CD4-positive, alpha-beta T cell treated with Interferon gamma for 1 hour (primary cell): ENCODE measurements at regions not wholly inside any gene's neighbourhood (a gene's known extent, or its start where the extent isn't known, plus 50 kb on each side); places are given as distances from the start of the nearest gene placed in this dataset.
"Not testable (repeated sequence)": the region's sequence is repeated elsewhere in the genome, so short reads cannot be mapped to it uniquely, and the experiment has no call there.

Source experiments
- DNase-seq: peaks from one replicate; pipeline ENCODE4 v3.0.0-alpha.2; 2020

GRCh38 chr5:82886911-82887310, 190.3 kb downstream of the TMEM167A start:
- no peak for DNase-seq

GRCh38 chr5:82885627-82886389, 191.4 kb downstream of the TMEM167A start:
- no peak for DNase-seq

GRCh38 chr5:82884821-82885471, 192.2 kb downstream of the TMEM167A start:
- DNase-seq = no peak

DNA sequence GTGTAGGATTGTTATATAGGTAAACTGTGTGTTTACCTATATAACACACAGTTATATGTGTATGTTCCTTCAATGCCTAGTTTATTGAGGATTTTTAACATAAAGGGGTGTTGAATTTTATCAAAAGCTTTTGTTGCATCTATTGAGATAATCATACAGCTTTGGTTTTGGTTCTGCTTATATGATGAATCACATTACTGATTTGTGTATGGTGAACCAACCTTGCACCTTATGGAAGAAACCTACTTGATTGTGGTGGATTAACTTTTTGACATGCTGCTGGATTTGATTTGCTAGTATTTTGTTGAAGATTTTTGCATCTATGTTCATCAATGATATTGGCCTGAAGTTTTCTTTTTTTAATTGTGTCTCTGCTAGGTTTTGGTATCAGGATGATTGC, 194.9 kb downstream of the TMEM167A start:
- DNase-seq = no peak

DNA sequence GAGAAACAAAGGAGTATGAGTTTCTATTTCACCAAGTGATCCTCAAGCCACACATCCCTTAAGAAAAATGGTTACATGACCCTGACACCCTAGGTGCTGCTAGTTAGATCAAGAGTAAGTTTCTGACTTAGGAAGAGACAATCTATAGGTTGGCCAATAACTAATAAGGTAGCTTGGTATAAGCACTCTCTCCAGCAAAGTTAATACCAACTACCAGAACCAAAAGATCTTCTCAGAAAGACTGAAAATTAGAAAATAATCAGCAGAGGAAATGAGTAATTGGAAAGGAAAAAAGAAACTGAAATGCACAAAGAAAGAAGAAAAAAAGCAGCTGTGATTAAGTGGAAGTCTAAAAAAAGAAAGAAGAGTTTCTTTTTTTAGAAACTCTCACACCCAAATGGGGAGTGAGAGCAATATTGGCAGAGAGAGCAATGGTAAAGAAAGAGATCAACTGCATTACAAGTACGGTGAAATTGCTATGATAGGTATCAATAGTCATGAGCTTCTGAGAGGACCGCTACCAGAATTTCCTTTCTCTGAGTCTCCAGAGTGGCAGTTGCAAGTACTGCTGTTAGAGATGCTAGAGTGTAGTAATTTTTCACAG, 195.5 kb downstream of the TMEM167A start:
- no peak for DNase-seq

DNA sequence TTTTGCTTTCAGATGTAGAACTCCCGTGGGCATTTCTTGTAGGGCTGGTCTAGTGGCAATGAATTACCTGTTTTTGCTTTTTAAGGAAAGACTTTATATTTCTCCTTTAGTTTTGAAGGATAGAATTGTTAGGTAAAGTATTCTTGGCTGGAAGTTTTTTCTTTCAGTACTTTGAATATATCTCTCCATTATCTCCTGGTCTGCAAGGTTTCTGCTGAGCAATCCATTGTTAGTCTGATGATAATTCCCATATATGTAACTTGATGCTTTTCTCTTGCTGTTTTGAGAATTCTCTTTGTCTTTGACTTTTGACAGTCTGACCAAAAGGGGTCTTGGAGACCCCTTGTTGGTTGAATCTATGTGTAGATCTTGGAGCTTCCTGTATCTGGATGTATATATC, 198.1 kb downstream of the TMEM167A start:
- no peak for DNase-seq

DNA sequence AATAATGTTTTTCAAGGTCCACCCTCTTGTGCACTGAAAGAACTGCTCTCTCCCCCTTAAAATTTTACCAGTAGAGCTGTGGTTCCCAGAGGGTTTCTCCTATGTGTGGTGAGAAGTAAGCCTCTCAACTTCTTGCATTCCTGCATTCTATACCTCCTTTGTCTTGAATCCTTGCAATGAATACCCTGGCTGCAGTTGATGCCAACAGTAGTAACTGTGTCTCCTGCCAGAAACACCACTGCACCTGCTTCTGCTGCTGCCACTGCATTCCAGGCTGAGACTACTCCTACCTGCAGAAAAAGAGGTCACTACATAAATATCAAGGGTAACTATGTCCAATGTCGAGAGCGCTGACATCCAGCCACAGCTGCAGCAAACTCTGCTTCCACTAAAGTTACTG, 203.7 kb downstream of the TMEM167A start:
- no peak for DNase-seq

GRCh38 chr5:82872321-82873288, 204.6 kb downstream of the TMEM167A start:
- DNase-seq = not testable (repeated sequence)

- no peak for DNase-seq
Measured at GRCh38 chr5:82865625-82866024, 211.6 kb downstream of the TMEM167A start.

- DNase-seq = no peak
Measured at GRCh38 chr5:82863266-82863665, 213.9 kb downstream of the TMEM167A start.

GRCh38 chr5:82862711-82863110, 214.5 kb downstream of the TMEM167A start:
- DNase-seq = no peak

DNA sequence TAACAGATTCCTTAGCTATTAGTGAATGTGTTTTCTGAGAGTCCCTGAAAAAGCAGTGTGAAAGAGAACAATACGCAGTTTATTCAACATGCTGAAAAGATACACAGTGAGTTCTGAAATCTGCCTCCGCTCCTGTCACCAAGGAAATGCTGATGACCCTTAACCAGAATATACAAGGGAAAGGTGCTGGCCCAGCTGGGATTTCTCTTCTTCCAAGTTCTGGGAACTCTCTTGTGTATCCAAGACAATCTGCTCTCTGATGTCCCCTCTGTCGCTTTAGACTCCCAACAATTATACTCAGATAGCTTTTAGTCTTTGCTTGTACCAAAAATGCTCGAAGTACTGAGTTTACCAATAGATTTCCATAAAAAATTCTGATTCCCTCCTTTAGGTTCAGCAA, 214.9 kb downstream of the TMEM167A start:
- no peak for DNase-seq

DNA sequence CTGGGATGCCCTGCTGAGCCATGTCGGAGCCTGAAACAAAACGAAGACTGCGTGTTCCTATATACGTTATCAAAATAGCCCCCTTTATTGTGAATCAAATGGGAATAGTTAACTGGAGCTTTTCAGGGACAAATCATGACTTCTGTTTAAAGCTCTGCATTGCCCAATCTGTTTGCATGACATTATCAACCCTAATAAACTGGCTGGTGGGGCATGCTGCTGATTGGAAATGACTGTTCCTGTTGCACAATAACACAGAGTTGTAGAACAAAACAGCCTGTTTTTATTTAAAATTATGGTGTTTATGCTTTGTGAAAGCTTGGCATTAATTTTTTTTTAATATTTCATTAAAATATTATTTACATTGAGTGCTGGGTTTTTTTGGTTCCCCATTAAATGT, 215.5 kb downstream of the TMEM167A start:
- no peak for DNase-seq

- DNase-seq = no peak
Measured at GRCh38 chr5:82859451-82860140, 217.6 kb downstream of the TMEM167A start.

DNA sequence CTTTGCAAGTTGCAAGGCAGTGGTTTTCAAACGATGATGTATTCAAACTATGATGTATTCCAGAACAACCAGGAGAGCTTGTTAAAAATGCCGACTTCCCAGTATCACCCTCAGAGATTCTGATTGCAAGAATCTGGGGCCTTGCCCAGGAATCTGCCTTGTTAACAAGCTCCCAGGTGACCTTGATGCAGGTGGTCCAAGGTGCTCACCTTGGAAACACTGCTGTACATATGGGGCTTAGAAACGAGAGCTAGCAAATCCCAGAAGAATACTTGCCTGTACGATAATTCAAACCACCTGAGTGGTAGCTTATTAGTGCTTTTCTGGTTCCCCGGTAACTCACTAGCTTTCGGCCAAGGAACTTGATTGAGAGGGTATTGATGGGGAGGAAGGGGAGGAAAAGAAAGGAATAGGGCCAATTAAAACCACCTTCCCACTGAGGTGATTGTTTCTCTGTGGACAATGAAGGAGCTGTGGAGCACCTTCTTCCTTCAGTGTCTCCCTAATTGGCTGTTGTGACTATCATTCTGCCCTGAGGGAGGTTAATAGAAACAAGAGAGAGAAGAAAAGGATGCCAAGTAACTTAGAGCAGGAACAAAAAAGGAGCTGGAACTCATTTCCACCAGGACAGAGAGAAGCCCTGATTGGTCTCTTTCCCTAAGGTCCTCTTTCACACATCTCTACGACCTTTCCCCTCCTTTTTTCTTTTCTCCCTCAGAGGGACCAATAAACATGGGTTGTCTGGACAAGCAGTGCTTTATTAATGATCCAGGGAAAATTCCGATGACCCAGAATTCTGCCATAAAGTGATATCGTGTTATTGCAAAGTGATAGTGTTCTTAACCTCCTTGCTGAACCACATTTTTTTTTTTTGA, 218.8 kb downstream of the TMEM167A start:
- DNase-seq = no peak

GRCh38 chr5:82855893-82856550, 221.2 kb downstream of the TMEM167A start:
- DNase-seq = no peak

DNA sequence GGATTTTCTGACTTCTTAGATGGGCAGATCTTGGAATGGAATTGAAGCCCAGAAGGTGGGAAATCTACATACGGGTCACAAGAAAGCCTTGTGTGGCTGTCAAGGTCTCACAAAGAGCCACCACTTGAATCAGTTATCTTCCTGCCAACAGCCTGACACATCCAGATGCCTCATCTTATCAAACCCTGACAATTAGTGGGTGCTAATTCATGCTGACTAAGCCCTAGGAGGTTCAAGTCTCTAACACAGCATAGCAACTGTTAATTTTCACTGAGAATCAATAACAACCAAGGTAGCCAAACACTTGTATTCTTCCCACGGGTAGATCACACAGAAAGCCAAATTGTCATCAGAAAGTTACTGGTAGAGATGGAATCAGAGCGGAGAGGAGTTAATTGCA, 222.2 kb downstream of the TMEM167A start:
- no peak for DNase-seq

DNA sequence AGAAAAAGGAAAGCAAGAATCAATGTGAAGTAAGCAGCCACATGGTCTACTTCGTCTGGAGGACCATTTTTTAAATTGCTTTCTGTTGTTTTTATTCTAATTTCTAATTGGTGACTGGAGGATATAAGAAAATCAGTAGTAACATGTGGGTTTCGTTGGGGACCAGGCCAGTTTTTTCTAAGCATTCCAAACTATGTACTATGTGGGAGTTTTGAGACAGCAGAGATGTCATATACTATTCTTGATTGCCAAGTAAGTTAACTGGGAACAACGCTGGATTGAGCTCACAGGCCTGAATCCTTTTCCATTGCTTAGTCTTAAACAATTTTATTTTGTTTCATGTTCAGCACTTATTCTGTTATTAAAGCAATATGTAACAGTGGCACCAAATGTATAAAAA, 225.7 kb downstream of the TMEM167A start:
- no peak for DNase-seq

DNA sequence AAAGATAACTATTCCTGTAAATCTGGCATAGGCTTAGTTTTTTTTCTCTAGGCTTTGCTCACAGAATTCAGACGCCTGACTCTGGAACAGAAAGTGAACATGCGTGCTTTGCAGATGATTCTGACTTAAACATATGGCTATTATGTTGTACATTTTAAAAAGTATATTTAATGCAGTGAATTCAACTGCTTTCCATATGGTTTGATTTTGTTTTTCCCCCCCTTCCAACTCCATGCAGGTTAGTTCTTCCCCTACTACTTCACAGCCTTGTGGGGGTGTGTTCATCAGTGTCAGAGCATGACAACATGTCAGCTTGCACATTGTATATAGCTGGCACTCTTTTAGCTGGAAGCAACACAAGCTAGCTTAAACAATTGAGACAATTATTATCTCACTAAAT, 226.8 kb downstream of the TMEM167A start:
- DNase-seq = no peak

DNA sequence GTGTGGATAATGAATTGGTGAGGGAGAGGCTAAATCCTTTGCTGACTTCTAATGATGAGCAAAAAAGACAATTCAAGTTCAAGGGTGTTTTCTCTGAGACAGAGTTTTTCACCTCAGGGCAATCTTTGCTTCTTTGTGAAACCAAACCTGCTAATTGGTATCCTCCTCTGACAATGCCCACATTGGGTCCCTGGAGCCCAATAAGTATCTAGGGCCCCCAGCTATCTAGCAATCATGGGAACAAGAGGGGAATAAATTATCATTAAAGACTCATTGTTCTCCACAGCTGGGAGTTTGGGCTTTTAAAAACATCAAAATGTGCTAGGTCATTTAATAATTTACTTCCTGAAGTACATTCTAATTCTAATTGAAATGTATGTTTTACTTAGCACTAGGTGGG, 227.3 kb downstream of the TMEM167A start:
- DNase-seq = no peak

DNA sequence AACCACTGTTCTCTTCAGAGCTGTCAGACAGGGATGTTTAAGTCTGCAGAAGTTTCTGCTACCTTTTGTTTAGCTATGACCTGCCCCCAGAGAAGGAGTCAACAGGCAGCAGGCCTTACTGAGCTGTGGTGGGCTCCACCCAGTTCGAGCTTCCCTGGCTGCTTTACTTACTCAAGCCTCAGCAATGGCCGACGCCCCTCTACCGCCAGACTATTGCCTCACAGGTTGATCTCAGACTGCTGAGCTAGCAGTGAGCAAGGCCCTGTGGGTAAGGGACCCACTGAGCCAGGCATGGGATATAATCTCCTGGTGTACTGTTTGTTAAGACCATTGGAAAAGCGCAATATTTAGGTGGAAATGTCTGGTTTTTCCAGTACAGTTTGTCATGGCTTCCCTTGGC, 229.6 kb downstream of the TMEM167A start:
- no peak for DNase-seq
